PC-3 (cell line): ENCODE measurements at regions not wholly inside any gene's neighbourhood (a gene's known extent, or its start where the extent isn't known, plus 50 kb on each side); places are given as distances from the start of the nearest gene placed in this dataset.

Source experiments
- CTCF ChIP-seq: fragments of 300-600 bp; sonication (generic); conservative IDR thresholded peaks from 2 replicates; pipeline ENCODE4 v1.5.1; 2017; ENCODE audit warnings: antibody characterized with exemption, low read depth, mild to moderate bottlenecking, low read length
- EZH2phosphoT487 ChIP-seq: fragments of 300-600 bp; sonication (generic); IDR thresholded peaks from 2 replicates; pipeline ENCODE4 v1.6.1; 2018; ENCODE audit warnings: mild to moderate bottlenecking, antibody characterized with exemption, low read length, borderline replicate concordance

- TF ChIP-seq EZH2phosphoT487 (no peak), CTCF (no peak)
Measured at GRCh38 chr5:120052916-120053828, 410.9 kb upstream of the PRR16 start.
